K562 (cell line): ENCODE measurements at regions not wholly inside any gene's neighbourhood (a gene's known extent, or its start where the extent isn't known, plus 50 kb on each side); places are given as distances from the start of the nearest gene placed in this dataset.

Experiments used
- ZFX ChIP-seq: sonication (generic); formaldehyde crosslinking; IDR thresholded peaks from 2 replicates; pipeline ENCODE4 v1.8.0; 2022; ENCODE audit warnings: mild to moderate bottlenecking, missing genetic modification reagents, moderate library complexity
- TF ChIP-seq, protein P1 (sequence below), 3 experiments: IDR thresholded peaks in 2 of 3; conservative IDR thresholded peaks in 1 of 3; 2 replicates each; pipeline ENCODE4 v1.5.1; 2011 to 2012; ENCODE audit warnings: low read length in 3 of 3, mild to moderate bottlenecking in 3 of 3, control low read depth in 2 of 3, improper control_type of control experiment in 1 of 3, inconsistent platforms in 1 of 3, low read depth in 1 of 3, mixed read lengths in 1 of 3, moderate library complexity in 1 of 3; ENCODE audit not compliant: insufficient read depth in 2 of 3

DNA sequence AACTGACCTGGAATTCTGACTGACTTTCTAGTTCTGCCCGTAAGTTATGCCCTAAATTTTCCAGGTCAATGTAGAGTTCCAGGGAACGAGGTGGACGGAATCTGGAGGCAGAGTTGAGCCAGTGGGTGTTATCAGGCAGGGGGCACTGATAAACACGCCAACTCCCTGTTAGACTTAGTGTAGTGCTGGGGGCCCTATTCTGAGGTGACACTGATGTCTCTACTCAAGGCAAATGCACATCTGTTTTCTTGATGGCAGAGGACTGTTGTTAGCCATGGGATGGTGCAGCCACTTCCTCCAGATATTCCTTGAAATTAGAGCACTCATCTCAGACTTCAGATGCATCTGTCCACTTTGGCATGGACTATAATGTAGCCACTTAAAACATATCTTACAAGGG, 83.5 kb downstream of the C9orf152 start:
- TF ChIP-seq ZFX (CRISPR knock-in tag): no peak
- TF ChIP-seq, protein P1, sequence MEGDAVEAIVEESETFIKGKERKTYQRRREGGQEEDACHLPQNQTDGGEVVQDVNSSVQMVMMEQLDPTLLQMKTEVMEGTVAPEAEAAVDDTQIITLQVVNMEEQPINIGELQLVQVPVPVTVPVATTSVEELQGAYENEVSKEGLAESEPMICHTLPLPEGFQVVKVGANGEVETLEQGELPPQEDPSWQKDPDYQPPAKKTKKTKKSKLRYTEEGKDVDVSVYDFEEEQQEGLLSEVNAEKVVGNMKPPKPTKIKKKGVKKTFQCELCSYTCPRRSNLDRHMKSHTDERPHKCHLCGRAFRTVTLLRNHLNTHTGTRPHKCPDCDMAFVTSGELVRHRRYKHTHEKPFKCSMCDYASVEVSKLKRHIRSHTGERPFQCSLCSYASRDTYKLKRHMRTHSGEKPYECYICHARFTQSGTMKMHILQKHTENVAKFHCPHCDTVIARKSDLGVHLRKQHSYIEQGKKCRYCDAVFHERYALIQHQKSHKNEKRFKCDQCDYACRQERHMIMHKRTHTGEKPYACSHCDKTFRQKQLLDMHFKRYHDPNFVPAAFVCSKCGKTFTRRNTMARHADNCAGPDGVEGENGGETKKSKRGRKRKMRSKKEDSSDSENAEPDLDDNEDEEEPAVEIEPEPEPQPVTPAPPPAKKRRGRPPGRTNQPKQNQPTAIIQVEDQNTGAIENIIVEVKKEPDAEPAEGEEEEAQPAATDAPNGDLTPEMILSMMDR (IDR thresholded peaks at IDR 0.05 in 2 of 3, conservative IDR thresholded peaks at IDR 0.05 in 1 of 3; ENCODE audit: insufficient read depth in 2 of 3, low read depth in 1 of 3, low read length in 3 of 3): no peak
